SU-DHL-6 (cell line): ENCODE measurements at regions not wholly inside any gene's neighbourhood (a gene's known extent, or its start where the extent isn't known, plus 50 kb on each side); places are given as distances from the start of the nearest gene placed in this dataset.

Source experiments
- H2AFZ ChIP-seq: fragments of 200-600 bp; sonication (generic); 2 replicates; pipeline ENCODE4 v1.6.1; 2014; ENCODE audit warnings: low read depth, mild to moderate bottlenecking, moderate library complexity, mixed read lengths, antibody characterized with exemption, low read length; ENCODE audit not compliant: severe bottlenecking
- H3F3A ChIP-seq: fragments of 200-600 bp; shearing (Covaris generic); 2 replicates; pipeline ENCODE4 v1.6.0; 2016; ENCODE audit warnings: antibody characterized with exemption, mild to moderate bottlenecking; ENCODE audit not compliant: insufficient read depth
- H3K27ac ChIP-seq: fragments of 200-600 bp; sonication (generic); 2 replicates; pipeline ENCODE4 v1.5.1; 2016; ENCODE audit warnings: low read depth, mild to moderate bottlenecking, low read length, moderate library complexity, mixed read lengths
- H3K27me3 ChIP-seq: fragments of 200-600 bp; sonication (generic), shearing (Covaris generic); 2 replicates; pipeline ENCODE4 v1.6.0; 2014; ENCODE audit warnings: mild to moderate bottlenecking, low read length
- H3K36me3 ChIP-seq: fragments of 200-600 bp; sonication (generic); 2 replicates; pipeline ENCODE4 v1.6.1; 2014; ENCODE audit warnings: mild to moderate bottlenecking, low read length, mixed read lengths
- H3K4me2 ChIP-seq: fragments of 300-600, 200-600 bp; shearing (Covaris generic), sonication (generic); 2 replicates; pipeline ENCODE4 v1.6.0; 2014; ENCODE audit warnings: low read length, low read depth, mild to moderate bottlenecking; ENCODE audit not compliant: poor library complexity, severe bottlenecking
- H3K4me3 ChIP-seq: fragments of 200-600 bp; sonication (generic); 2 replicates; pipeline ENCODE4 v1.5.1; 2014; ENCODE audit warnings: antibody characterized with exemption, low read length, mild to moderate bottlenecking, mixed read lengths; ENCODE audit not compliant: insufficient read depth, poor library complexity, severe bottlenecking
- H3K79me2 ChIP-seq: fragments of 200-600 bp; sonication (generic); 2 replicates; pipeline ENCODE4 v1.6.1; 2014; ENCODE audit warnings: mild to moderate bottlenecking, low read length, moderate library complexity; ENCODE audit not compliant: insufficient read depth
- H3K9ac ChIP-seq: fragments of 200-600 bp; sonication (generic); 2 replicates; pipeline ENCODE4 v1.7.0; 2014; ENCODE audit warnings: mild to moderate bottlenecking, low read length
- H3K9me2 ChIP-seq: fragments of 200-600 bp; sonication (generic); replicated peaks from 2 replicates; pipeline ENCODE4 v1.6.1; 2014; ENCODE audit warnings: low read length; ENCODE audit not compliant: insufficient read depth
- H3K9me3 ChIP-seq: fragments of 200-600 bp; sonication (generic); 2 replicates; pipeline ENCODE4 v1.6.1; 2014; ENCODE audit warnings: low read length, mixed read lengths; ENCODE audit not compliant: insufficient read depth
- H4K20me1 ChIP-seq: fragments of 200-600 bp; sonication (generic); 2 replicates; pipeline ENCODE4 v1.6.1; 2014; ENCODE audit warnings: low read depth, mild to moderate bottlenecking, antibody characterized with exemption, low read length, moderate library complexity, mixed read lengths
- CTCF ChIP-seq: fragments of 200-600 bp; sonication (generic); IDR thresholded peaks from one replicate; pipeline ENCODE4 v1.5.1; 2017; ENCODE audit warnings: antibody characterized with exemption, mild to moderate bottlenecking, low read length, moderate library complexity; ENCODE audit not compliant: insufficient read depth, poor library complexity, severe bottlenecking
- EZH2phosphoT487 ChIP-seq: fragments of 200-600 bp; sonication (generic), shearing (Covaris generic); conservative IDR thresholded peaks from 2 replicates; pipeline ENCODE4 v1.6.1; 2018; ENCODE audit warnings: mild to moderate bottlenecking, antibody characterized with exemption, low read length, moderate library complexity, mixed read lengths

GRCh38 chr1:228900886-228901392, 165.7 kb downstream of the RHOU start:
- H3K27ac ChIP-seq: no peak overlapping the region
- TF ChIP-seq EZH2phosphoT487 (no peak), CTCF (no peak)
- H3K9me3 ChIP-seq: no peaks in the 10 kb centered on the region
- no peaks in the 10 kb centered on the region for H4K20me1 ChIP-seq
- H3F3A ChIP-seq: no peaks in the 10 kb centered on the region
- H3K79me2 ChIP-seq: no peaks in the 10 kb centered on the region
- no peak overlapping the region for H3K9ac ChIP-seq
- H2AFZ ChIP-seq: no peak overlapping the region
- H3K9me2 ChIP-seq: no peaks in the 10 kb centered on the region
- H3K27me3 ChIP-seq: no peaks in the 10 kb centered on the region
- H3K4me3 ChIP-seq: no peak overlapping the region
- no peaks in the 10 kb centered on the region for H3K36me3 ChIP-seq
- no peak overlapping the region for H3K4me2 ChIP-seq

- H3K9me3 ChIP-seq: no peaks in the 10 kb centered on the region
- no peaks in the 10 kb centered on the region for H3F3A ChIP-seq
- no peak overlapping the region for H3K4me2 ChIP-seq
- H3K9me2 ChIP-seq: no peaks in the 10 kb centered on the region
- H3K9ac ChIP-seq: no peak overlapping the region
- H2AFZ ChIP-seq: no peak overlapping the region
- H3K27me3 ChIP-seq: no peaks in the 10 kb centered on the region
- TF ChIP-seq EZH2phosphoT487: no peak
- TF ChIP-seq CTCF: no peak
- no peaks in the 10 kb centered on the region for H3K79me2 ChIP-seq
- H3K36me3 ChIP-seq: no peaks in the 10 kb centered on the region
- no peak overlapping the region for H3K4me3 ChIP-seq
- H4K20me1 ChIP-seq: no peaks in the 10 kb centered on the region
- H3K27ac ChIP-seq: no peak overlapping the region
Measured at GRCh38 chr1:228901936-228902681, 166.8 kb downstream of the RHOU start.

GRCh38 chr1:228902781-228903433, 167.6 kb downstream of the RHOU start:
- no peaks in the 10 kb centered on the region for H3F3A ChIP-seq
- H3K27me3 ChIP-seq: no peaks in the 10 kb centered on the region
- H2AFZ ChIP-seq: no peak overlapping the region
- H3K9ac ChIP-seq: no peak overlapping the region
- H3K79me2 ChIP-seq: no peaks in the 10 kb centered on the region
- TF ChIP-seq CTCF (no peak), EZH2phosphoT487 (no peak)
- H4K20me1 ChIP-seq: no peaks in the 10 kb centered on the region
- H3K27ac ChIP-seq: no peak overlapping the region
- no peaks in the 10 kb centered on the region for H3K9me2 ChIP-seq
- no peak overlapping the region for H3K4me3 ChIP-seq
- H3K4me2 ChIP-seq: no peak overlapping the region
- no peaks in the 10 kb centered on the region for H3K36me3 ChIP-seq
- H3K9me3 ChIP-seq: no peaks in the 10 kb centered on the region
